GM18858 (cell line): ENCODE measurements at regions not wholly inside any gene's neighbourhood (a gene's known extent, or its start where the extent isn't known, plus 50 kb on each side); places are given as distances from the start of the nearest gene placed in this dataset.

Source experiments
- ATAC-seq: cut with Tn5 transposase; IDR thresholded peaks from one replicate; pipeline ENCODE4 v1.9.1; 2021; ENCODE audit not compliant: unreplicated experiment

GRCh38 chr20:10919396-10920140 is 245.8 kb upstream of the JAG1 start:
- ATAC-seq: no peak

GRCh38 chr20:10920396-10920795 is 246.6 kb upstream of the JAG1 start:
- ATAC-seq: no peak

GRCh38 chr20:10921491-10922010 is 247.8 kb upstream of the JAG1 start:
- ATAC-seq: no peak

- no peak for ATAC-seq
Measured at GRCh38 chr20:10922506-10922905, 248.7 kb upstream of the JAG1 start.

- ATAC-seq: no peak
Measured at GRCh38 chr20:10922941-10923340, 249.1 kb upstream of the JAG1 start.

- ATAC-seq: no peak
Measured at GRCh38 chr20:10924644-10925201, 250.9 kb upstream of the JAG1 start.

GRCh38 chr20:10925767-10926166 is 252.0 kb upstream of the JAG1 start:
- no peak for ATAC-seq

GRCh38 chr20:10927011-10927583 is 253.3 kb upstream of the JAG1 start:
- no peak for ATAC-seq

- no peak for ATAC-seq
Measured at GRCh38 chr20:10927936-10928840, 254.4 kb upstream of the JAG1 start.

GRCh38 chr20:10928841-10929421 is 255.1 kb upstream of the JAG1 start:
- ATAC-seq: no peak

- ATAC-seq: no peak
Measured at GRCh38 chr20:10935658-10936402, 262.0 kb upstream of the JAG1 start.

GRCh38 chr20:10936786-10937185 is 263.0 kb upstream of the JAG1 start:
- no peak for ATAC-seq

- no peak for ATAC-seq
Measured at GRCh38 chr20:10939331-10939941, 265.6 kb upstream of the JAG1 start.

- ATAC-seq: peak; percentile 98
Measured at GRCh38 chr20:10940941-10941340, 267.1 kb upstream of the JAG1 start.

GRCh38 chr20:10943686-10944265 is 270.0 kb upstream of the JAG1 start:
- ATAC-seq: no peak

GRCh38 chr20:10946124-10946880 is 272.5 kb upstream of the JAG1 start:
- peak; percentile 90 for ATAC-seq

GRCh38 chr20:10947726-10948125 is 273.9 kb upstream of the JAG1 start:
- ATAC-seq: no peak

- ATAC-seq: no peak
Measured at GRCh38 chr20:10949930-10950783, 276.4 kb upstream of the JAG1 start.
